ENCODE measurements at regions not wholly inside any gene's neighbourhood (a gene's known extent, or its start where the extent isn't known, plus 50 kb on each side); places are given as distances from the start of the nearest gene placed in this dataset.

DNA sequence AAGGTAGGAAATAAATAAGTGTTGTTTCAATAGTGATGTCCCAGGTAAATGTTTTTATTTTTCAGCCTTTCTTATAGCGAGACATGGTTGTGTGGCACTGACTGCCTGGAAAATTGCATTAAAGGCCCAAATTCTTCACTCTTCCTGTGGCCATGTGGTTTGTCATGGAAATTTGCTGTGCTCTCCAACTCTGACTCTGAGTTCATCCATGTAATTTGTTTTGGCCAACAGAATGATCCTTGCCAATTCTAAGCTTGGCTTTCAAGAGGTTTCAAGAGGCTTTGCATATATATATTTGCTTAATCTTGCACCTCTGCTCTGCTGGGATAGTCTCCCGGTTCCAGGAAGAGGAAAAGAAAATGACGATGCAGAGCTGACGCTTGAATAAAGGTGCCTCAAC, 107.5 kb upstream of the ARHGEF26 start:
- no peak for DNase-seq

DNA sequence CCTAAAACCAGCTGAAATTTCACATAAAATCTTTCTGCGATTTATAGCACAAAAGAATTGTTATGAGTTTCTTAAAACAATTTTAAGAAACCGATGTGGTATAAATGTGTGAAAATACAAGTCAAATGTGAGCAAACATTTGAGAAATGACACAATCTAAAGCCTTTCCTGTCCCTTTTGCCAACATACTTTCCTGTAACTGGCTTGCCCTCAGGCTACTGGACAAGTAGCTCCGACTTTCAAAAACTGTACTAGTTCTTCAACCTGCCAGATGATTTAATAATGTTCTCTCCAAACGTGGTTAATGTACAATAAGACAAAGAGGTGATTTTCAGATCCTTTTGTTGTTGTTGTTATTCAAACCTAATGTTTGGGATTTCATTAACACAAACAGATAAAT, 105.9 kb upstream of the ARHGEF26 start:
- DNase-seq: no peak

DNA sequence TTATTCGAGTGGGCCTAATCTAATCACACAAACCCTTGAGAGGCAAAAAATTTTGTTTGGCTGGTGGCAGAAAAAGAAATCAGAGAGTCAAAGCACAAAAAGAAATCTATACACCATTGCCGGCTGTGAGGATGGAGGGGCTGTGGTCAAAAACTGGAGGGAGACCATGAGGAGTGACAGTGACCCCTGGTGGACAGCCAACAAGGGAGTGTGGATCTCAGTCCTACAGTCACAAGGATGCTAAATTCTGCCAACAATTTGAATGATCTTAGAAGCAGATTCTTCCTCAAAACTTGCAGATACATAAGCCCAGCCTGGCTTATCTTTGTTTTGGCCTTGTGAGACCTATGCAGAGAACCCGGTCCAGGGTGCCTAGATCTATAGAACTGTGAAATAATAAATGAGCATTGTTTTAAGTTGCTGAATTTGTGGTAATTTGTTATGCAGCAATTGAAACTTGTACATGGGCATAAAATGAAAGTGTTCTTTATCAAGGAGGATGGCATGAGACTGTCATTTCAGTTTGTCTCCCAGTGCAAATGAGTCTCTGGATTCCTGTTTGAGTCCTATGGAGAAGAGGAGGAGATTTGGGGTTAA, 103.0 kb upstream of the ARHGEF26 start:
- DNase-seq: peak; percentile 41 to 72

DNA sequence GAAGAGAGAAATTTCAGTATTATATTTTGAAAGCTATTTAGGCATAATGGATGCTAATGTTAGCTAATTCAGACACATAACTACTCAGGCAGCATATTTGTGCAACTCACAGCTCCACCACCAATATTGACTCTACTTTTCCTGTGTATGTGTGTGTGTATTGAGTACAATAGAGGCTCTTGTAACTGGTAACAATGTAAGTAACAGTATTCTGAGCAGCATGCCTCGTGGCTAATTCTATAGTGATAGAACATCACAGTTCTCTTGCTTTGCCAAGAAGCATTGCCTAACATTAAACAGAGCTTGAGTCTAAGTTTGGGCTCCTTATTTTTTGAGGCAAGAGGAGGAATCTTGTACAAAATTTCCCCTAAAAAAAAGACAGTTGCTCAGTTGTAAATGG, 98.6 kb upstream of the ARHGEF26 start:
- no peak for DNase-seq

DNA sequence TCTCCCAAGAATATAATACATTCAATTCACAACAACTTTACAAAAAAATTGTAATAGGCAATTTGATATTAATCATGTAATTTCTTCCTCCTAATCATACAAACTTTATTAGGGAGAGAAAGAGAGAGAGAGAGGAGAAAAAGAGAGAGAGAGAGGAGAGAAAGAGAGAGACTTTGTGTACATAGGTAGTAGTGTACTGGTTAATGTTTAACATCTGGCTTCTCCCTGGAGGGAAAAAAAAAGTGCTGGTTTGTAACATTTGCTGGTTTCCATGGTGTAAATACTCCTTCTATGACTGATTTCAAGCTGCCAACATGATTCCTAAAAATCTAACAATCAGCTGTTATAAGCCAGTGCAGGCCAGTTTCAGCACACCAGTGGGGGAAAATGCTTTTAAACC, 98.0 kb upstream of the ARHGEF26 start:
- DNase-seq: no peak

DNA sequence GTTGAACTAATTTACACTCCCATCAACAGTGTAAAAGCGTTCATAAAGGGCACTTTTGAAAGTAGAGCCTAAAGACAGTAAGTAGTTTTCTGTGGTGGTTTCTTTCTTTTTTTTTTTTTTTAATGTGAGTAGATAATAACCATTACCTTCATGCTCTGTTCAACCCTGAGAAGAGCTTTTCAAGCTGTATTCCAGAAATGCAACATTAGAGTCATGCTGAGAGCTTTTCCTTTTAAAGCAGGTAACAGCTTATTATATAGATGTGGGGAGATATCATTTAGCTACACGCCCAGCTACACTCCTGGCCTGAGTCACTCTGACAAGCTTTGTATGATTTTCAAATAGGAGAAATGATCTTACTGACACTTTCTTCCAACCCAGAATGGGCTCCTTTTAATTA, 96.2 kb upstream of the ARHGEF26 start:
- DNase-seq: no peak

DNA sequence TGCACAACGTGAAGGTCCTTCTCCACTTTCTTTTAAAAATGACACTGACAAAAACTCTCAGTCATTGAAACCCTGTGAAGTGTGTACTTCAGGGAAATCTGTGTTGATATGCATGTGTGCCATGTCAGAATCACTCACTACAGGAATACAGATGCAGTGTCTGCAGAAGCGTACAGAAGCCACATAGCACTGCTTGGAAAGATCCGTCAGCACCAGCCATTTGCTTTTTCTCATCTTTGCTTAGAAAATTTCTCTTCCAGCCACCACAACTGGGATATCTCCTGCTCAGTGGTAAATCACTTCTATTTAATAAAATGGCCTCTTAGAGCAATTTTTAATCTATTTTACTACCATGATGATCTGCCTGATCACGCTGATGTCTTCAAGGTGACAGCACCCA, 91.3 kb upstream of the ARHGEF26 start:
- DNase-seq: no peak

DNA sequence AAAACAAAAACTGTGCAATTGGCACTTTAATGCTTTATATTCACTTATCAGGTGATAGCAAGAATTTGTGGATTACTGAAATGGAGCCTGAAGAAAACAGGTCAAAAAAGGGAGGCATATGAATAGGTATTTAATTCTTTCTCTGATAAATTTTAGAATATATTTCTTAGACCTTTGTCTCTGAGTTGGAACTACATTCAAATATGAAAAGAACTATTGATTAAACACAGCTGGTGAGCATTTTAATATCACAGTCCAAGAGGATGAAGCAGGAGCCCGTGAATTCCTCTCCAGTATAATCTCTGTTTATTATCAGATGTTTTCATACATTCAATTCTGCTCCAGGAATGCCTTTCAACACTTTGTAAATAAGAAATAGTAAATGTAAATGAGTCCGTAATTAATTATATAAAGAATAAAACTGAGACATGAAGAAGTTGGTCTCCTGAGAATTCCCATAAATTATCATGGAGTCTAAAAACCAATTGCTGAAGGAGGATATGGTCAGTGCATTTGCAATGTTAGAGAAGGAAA, 86.3 kb upstream of the ARHGEF26 start:
- no peak for DNase-seq

DNA sequence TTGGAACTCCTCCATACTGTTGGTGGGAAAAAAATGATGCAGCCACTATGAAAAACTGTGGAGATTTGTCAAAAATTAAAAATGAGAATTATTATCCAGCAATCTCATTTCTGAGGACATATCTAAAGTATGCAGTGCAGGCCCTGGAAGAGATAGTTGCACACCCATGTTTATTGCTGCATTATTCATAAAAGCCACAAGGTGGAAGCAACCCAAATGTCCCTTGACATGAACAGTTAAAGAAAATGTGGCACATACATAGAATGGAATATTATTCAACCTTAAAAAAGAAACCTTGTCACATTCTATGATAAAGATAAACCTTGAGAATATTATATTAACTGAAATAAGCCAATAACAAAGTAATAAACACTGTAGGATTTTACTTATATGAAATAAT, 80.9 kb upstream of the ARHGEF26 start:
- DNase-seq: peak; percentile 47 to 63

DNA sequence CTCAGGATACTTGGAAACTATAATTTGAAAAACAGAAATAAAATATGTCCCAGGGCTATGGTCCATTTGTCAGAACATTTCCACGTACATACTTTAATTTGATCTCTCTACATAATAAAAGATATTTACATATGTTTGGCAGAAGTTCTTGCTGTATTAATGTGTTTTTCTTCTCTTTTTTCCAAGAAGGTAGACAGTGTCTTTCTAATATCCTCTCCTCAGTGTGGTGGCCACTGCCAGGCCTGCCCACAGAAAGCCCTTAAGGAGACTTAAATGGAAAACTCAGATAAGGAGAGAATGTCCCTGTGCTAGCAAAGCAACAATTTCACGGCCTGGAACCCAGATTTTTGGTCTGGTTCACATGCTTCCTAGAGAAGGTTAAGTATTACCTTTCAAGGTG, 76.5 kb upstream of the ARHGEF26 start:
- no peak for DNase-seq

DNA sequence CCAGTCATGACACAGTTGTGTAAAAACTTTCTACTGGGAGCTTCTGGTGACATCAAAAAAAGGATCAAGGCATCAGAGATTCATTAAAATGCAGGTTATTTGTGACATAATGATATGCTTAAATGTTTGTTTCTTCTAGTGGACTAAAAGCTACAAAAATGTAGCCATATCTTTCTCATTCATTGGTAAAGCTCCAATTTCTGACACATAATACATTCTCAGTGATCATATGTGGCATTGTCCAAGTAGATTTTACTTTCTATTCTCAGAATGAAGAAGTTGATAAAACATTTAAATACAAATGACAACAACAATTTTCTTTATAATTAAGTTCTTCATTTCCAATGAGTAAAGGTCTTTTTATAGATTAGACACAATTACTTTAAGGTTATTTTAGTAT, 71.0 kb upstream of the ARHGEF26 start:
- DNase-seq: no peak

DNA sequence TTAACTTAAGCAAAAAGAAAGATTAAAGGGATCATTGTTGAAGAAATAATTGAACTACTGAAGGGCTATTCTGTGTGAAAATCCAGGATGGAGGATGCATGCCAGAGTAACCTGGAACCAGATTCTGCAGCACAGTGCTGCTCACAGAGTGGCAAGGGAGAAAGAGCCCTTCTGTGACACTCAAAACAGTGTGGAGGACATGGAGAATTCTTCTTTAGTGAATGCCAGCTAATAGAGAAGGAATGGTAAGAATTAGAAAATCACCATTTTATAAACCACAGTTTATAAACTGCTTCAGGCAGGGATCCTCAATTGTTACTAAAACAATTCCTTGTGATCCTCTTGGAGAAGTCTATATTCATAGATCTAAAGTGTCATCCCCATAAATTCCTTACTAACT, 70.4 kb upstream of the ARHGEF26 start:
- no peak for DNase-seq

DNA sequence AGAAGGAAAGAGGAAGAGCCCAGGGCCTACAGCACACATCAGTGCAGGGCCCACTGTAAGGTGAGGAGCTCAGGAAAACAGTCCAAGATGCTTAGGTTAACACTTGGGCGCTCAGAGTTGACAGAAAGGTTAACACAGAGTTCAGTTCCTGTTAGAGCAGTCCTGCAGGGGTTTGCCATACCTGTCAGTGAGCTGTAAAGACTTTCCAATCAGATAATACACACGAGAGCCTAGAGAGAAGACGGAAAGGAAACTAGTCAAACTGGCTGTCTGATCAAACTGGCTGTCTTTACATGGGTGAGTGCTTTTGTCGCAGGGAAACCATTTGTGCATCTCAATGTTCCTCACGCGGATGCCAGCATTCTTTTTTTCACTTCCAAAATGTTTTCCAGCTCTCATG, 61.4 kb upstream of the ARHGEF26 start:
- DNase-seq: no peak

DNA sequence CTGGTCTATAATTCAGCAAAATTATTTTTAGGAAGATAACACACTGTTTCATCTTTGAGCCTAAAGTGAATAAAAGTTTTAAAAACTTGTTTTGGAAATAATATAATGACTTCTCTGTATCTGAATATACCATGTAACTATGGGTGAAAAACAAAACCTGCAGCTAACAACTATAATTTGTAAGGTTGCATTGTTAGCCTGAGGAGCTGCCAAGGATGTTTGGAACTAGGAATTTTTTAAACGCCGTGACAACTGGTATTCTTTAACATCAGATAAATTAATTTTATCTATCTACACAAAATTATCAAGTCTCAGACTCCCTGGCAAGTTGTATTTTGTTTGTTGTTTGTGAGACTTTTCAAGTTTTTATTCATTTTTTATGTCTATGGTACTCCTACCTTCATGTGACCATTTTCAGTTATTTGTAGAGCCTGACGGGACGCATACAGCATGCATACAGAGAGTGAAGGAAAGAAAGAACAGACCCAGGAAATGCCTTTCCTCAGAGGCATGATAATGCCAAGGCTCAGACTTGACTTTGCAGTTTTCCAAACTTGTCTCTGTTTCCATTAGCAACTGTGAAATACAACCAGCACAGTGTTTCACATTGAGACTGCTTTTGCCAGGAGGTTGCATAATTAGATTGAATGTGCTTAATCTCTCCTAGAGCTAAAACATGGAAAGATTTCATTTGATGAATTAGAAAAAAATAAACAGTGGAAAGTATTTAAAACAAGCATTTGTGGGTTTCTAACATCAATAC, 60.8 kb upstream of the ARHGEF26 start:
- no peak for DNase-seq

DNA sequence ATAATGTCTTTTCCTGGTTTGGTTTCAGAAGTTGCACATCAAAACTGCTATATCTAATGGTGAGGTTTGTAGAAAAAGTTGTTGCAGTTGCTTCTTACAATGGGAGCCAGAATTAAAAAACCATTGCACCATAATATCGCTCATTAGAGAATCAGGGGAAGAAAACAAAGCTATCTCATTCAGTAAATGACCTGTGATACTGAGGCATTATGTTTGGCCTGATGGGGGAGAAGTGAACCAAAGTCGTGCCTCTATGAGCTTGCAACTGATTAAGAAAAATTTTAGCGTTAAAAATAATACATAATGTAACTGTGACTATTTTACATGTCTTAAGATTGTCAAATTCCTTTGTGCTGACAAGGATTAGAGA, 60.2 kb upstream of the ARHGEF26 start:
- no peak for DNase-seq

DNA sequence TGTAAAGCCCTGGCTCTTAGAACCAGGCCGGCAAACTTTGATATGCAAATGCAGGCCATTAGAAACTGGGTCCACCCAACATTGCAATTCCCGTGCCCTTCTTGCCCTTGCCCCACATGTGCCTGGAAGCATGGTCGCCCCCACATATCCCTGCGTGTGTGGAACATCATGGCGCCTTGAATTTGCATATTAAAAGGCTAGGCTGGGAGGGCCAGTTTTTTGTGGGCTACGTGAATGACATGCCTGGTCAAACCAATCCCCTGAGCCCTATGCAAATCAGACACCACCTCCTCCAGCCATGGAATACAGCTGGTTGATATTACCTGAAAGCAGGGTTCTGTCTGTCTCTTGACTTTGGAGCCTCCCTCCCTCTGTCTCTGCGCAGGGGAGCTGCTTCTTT, 58.7 kb upstream of the ARHGEF26 start:
- no peak for DNase-seq

DNA sequence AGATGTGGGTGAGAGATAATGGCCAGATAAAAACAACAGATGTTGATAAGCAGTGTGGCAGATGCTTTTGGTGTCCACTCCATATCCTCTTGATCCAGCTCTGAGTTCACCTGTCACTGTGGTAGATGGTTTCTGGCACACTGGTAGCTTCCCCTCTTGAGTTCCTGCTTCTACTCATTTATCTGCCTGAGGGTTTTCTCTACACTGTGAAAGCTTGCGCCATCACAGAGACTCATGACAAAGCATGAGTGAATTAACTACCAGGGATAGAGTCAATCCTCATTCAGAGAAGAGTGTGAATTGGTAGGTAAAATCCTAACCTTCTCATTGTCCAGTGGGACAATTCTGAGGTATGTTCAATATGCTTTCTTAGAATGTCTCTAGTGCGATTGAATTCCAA, 50.0 kb upstream of the ARHGEF26 start:
- DNase-seq: no peak
